DND-41 (cell line): ENCODE measurements at regions not wholly inside any gene's neighbourhood (a gene's known extent, or its start where the extent isn't known, plus 50 kb on each side); places are given as distances from the start of the nearest gene placed in this dataset.

ENCODE experiments used
- ATAC-seq: fragments of 200-7000 bp; cut with Tn5 transposase; 3 replicates; pipeline ENCODE4 v1.9.1; 2021; ENCODE audit warnings: low read depth; ENCODE audit not compliant: insufficient read depth
- DNase-seq: peaks from one replicate; pipeline ENCODE4 v3.0.0-alpha.2; 2020
- H2AFZ ChIP-seq: 2 replicates; pipeline ENCODE4 v1.6.0; 2012; ENCODE audit warnings: low read depth, low read length
- H3K27ac ChIP-seq: 2 replicates; pipeline ENCODE4 v1.5.1; 2012; ENCODE audit warnings: low read length, inconsistent platforms
- H3K27me3 ChIP-seq: fragments of 200-600 bp; sonication (generic); 2 replicates; pipeline ENCODE4 v1.6.0; 2012; ENCODE audit warnings: low read length, mild to moderate bottlenecking, inconsistent platforms; ENCODE audit not compliant: insufficient read depth, poor library complexity
- H3K36me3 ChIP-seq: 2 replicates; pipeline ENCODE4 v1.5.1; 2012; ENCODE audit warnings: low read length, inconsistent platforms; ENCODE audit not compliant: insufficient read depth
- H3K4me1 ChIP-seq: 2 replicates; pipeline ENCODE4 v1.5.1; 2012; ENCODE audit warnings: mild to moderate bottlenecking, low read length; ENCODE audit not compliant: insufficient read depth
- H3K4me2 ChIP-seq: 2 replicates; pipeline ENCODE4 v1.6.0; 2012; ENCODE audit warnings: mild to moderate bottlenecking, moderate library complexity, low read length, inconsistent platforms; ENCODE audit not compliant: insufficient read depth
- H3K4me3 ChIP-seq, 2 experiments: fragments of 200-600 bp in 1 of 2; shearing (Covaris generic) in 1 of 2; 2 replicates each; pipeline ENCODE4 v1.5.1; 2012 to 2016; ENCODE audit warnings: inconsistent platforms in 2 of 2, low read length in 2 of 2, mild to moderate bottlenecking in 2 of 2, low read depth in 1 of 2, moderate library complexity in 1 of 2
- H3K79me2 ChIP-seq: 2 replicates; pipeline ENCODE4 v1.6.0; 2012; ENCODE audit warnings: low read length, inconsistent platforms; ENCODE audit not compliant: insufficient read depth
- H3K9ac ChIP-seq: 2 replicates; pipeline ENCODE4 v1.6.0; 2012; ENCODE audit warnings: low read depth, mild to moderate bottlenecking, inconsistent platforms, low read length, moderate library complexity
- H3K9me3 ChIP-seq: 2 replicates; pipeline ENCODE4 v1.5.1; 2012; ENCODE audit warnings: low read length, moderate library complexity, mild to moderate bottlenecking, inconsistent platforms; ENCODE audit not compliant: insufficient read depth, severe bottlenecking
- H4K20me1 ChIP-seq: 2 replicates; pipeline ENCODE4 v1.6.0; 2012; ENCODE audit warnings: low read length; ENCODE audit not compliant: insufficient read depth
- CTCF ChIP-seq: IDR thresholded peaks from 2 replicates; pipeline ENCODE4 v1.5.1; 2012; ENCODE audit warnings: borderline replicate concordance, low read length, moderate library complexity, mild to moderate bottlenecking; ENCODE audit not compliant: poor library complexity, severe bottlenecking; ENCODE audit errors: extremely low read depth
- EZH2 ChIP-seq: IDR thresholded peaks from 3 replicates; pipeline ENCODE4 v1.6.1; 2012; ENCODE audit warnings: borderline replicate concordance, low read depth, mild to moderate bottlenecking, moderate library complexity, low read length, inconsistent platforms; ENCODE audit not compliant: severe bottlenecking

DNA sequence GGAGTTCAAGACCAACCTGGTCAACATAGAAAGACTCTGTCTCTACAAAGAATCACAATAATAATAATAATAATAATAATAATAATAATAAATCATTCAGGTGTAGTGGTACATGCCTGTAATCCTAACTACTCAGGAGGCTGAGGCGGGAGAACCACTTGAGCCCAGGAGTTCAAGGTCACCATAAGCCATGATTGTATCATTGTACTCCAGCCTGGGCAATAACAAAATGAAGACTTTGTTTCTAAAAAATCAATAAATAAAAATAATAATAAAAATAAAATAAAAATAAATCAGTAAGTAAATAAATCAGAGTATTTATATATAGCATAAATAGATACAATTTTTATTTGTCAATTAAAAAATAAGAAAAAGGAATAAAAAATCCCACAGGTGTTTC lies 1636.4 kb downstream of the SLITRK1 start:
- ATAC-seq: no peak

GRCh38 chr13:82224806-82225205 lies 1657.5 kb downstream of the SLITRK1 start:
- DNase-seq: no peak
- no peak overlapping the region for H3K4me3 ChIP-seq
- no peak for ATAC-seq
- H3K27ac ChIP-seq: no peak overlapping the region
- no peaks in the 10 kb centered on the region for H3K4me1 ChIP-seq
- no peak overlapping the region for H2AFZ ChIP-seq
- no peaks in the 10 kb centered on the region for H3K9me3 ChIP-seq
- no peaks in the 10 kb centered on the region for H3K36me3 ChIP-seq
- no peak overlapping the region for H3K9ac ChIP-seq
- no peaks in the 10 kb centered on the region for H3K27me3 ChIP-seq
- no peak for TF ChIP-seq EZH2
- TF ChIP-seq CTCF: no peak
- no peak overlapping the region for H3K4me2 ChIP-seq
- no peaks in the 10 kb centered on the region for H4K20me1 ChIP-seq
- H3K79me2 ChIP-seq: no peaks in the 10 kb centered on the region

More for the DNA sequence above, 1636.4 kb downstream of the SLITRK1 start:
- no peaks in the 10 kb centered on the region for H3K79me2 ChIP-seq
- H3K27ac ChIP-seq: no peak overlapping the region
- no peaks in the 10 kb centered on the region for H3K27me3 ChIP-seq
- H3K4me1 ChIP-seq: no peaks in the 10 kb centered on the region
- H3K4me3 ChIP-seq: no peak overlapping the region
- TF ChIP-seq EZH2: no peak
- no peak for TF ChIP-seq CTCF
- H3K9ac ChIP-seq: no peak overlapping the region
- no peaks in the 10 kb centered on the region for H3K36me3 ChIP-seq
- H3K9me3 ChIP-seq: no peaks in the 10 kb centered on the region
- DNase-seq: no peak
- no peak overlapping the region for H3K4me2 ChIP-seq
- H4K20me1 ChIP-seq: no peaks in the 10 kb centered on the region
- no peak overlapping the region for H2AFZ ChIP-seq

DNA sequence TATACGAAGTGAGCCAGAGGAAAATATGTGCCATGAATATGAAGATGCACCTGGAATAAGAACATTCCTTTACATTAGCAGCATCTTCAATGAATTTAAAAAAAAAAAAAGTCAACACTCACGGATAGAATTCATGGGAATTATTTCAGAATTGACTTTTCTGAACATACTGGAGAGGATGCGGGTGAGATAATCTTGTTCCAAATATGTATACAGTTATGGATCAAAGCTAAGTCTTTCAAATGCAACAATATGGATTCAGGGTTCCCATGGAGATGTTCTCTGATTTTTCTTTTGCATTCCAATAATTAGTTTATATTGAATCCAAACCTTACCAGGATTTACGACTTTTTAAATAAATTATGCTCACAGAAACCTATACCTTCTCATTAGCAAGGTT lies 1660.7 kb downstream of the SLITRK1 start:
- no peaks in the 10 kb centered on the region for H4K20me1 ChIP-seq
- no peak for DNase-seq
- no peaks in the 10 kb centered on the region for H3K4me1 ChIP-seq
- H3K36me3 ChIP-seq: no peaks in the 10 kb centered on the region
- H3K4me2 ChIP-seq: no peak overlapping the region
- H2AFZ ChIP-seq: no peak overlapping the region
- no peak overlapping the region for H3K4me3 ChIP-seq
- no peak overlapping the region for H3K27ac ChIP-seq
- H3K9me3 ChIP-seq: no peaks in the 10 kb centered on the region
- ATAC-seq: no peak
- no peaks in the 10 kb centered on the region for H3K79me2 ChIP-seq
- no peak overlapping the region for H3K9ac ChIP-seq
- H3K27me3 ChIP-seq: no peaks in the 10 kb centered on the region
- no peak for TF ChIP-seq EZH2
- TF ChIP-seq CTCF: no peak

DNA sequence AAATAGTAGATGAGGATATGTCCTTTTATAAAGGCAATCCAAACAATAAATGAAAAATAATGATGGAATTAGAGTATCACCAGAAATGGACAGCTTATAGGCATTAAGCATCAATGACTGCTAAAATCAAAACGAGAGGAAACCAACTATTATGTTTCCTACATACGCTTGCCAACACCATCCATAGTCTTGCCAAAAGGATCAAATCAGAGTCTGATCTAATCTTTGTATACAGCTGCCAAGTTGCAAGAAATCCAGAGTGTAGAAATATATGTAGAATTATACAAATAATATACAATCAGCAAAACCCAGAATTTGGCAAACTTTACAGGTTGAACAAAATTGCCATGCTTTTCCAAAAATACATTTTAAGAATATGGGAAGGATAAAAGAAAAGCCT lies 1661.6 kb downstream of the SLITRK1 start:
- Histone ChIP-seq H3K79me2 (no peaks in the 10 kb centered on the region), H2AFZ (no peak overlapping the region), H3K4me3 (no peak overlapping the region), H3K9me3 (no peaks in the 10 kb centered on the region), H3K27ac (no peak overlapping the region), H3K4me2 (no peak overlapping the region), H3K27me3 (no peaks in the 10 kb centered on the region), H3K9ac (no peak overlapping the region), H3K4me1 (no peaks in the 10 kb centered on the region), H3K36me3 (no peaks in the 10 kb centered on the region), H4K20me1 (no peaks in the 10 kb centered on the region)
- DNase-seq: no peak
- ATAC-seq: no peak
- TF ChIP-seq EZH2 (no peak), CTCF (no peak)
